ENCODE measurements at regions not wholly inside any gene's neighbourhood (a gene's known extent, or its start where the extent isn't known, plus 50 kb on each side); places are given as distances from the start of the nearest gene placed in this dataset.

DNA sequence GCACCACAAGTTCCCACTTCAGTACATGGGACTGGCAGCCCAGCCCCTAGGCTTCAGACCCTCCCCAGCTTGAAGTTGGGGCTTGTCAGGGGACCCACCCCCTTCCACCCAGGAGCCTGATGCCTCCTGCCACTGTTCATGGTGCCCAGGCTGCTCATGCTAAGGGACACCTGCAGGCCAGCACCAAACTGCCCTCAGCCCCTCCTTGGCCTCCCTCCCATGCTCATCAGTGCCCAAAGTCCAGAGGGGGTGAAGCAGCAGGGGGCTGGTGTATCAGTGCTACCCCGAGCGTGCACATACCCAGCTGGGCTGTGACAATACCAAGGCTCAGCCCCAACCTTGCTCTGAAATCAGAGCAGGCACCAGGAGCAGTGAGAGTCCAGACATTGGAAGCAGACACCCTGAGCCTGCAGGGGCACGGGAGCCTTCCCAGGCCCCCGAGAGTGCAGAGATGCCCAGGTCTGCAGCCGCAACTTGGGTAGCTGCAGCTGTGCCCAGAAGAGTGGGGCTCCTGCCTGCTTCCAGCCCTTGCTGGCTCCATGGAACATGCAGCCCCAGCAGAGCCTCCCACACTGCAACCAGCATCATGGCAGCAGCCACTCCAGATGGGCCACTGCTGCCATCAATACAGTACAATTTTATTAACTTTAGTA lies 79.0 kb downstream of the MTERF1 start:
- POLR2A ChIA-PET: no interaction called here
- Histone ChIP-seq H3K9me3 (ENCODE audit: control insufficient read depth, insufficient read depth, low read depth, low read length) (no peaks in the 10 kb centered on the region), H3K36me3 (ENCODE audit: control insufficient read depth, insufficient read depth, low read length) (no peaks in the 10 kb centered on the region), H3K27ac (ENCODE audit: low read length) (no peak overlapping the region), H3K27me3 (ENCODE audit: control insufficient read depth, insufficient read depth, low read length) (no peaks in the 10 kb centered on the region), H3K4me3 (ENCODE audit: low read depth in 2 of 2, low read length in 2 of 2) (no peak overlapping the region), H3K4me1 (ENCODE audit: control insufficient read depth, insufficient read depth, low read length) (no peaks in the 10 kb centered on the region)
- intact Hi-C loops (cut with micrococcal nuclease; ENCODE audit: unreplicated experiment): no loop called here
- no TSS peak for BruUV-seq (replicated peaks)
- no peak for TF ChIP-seq CTCF (IDR thresholded peaks at IDR 0.05)
- TF ChIP-seq, protein P1, sequence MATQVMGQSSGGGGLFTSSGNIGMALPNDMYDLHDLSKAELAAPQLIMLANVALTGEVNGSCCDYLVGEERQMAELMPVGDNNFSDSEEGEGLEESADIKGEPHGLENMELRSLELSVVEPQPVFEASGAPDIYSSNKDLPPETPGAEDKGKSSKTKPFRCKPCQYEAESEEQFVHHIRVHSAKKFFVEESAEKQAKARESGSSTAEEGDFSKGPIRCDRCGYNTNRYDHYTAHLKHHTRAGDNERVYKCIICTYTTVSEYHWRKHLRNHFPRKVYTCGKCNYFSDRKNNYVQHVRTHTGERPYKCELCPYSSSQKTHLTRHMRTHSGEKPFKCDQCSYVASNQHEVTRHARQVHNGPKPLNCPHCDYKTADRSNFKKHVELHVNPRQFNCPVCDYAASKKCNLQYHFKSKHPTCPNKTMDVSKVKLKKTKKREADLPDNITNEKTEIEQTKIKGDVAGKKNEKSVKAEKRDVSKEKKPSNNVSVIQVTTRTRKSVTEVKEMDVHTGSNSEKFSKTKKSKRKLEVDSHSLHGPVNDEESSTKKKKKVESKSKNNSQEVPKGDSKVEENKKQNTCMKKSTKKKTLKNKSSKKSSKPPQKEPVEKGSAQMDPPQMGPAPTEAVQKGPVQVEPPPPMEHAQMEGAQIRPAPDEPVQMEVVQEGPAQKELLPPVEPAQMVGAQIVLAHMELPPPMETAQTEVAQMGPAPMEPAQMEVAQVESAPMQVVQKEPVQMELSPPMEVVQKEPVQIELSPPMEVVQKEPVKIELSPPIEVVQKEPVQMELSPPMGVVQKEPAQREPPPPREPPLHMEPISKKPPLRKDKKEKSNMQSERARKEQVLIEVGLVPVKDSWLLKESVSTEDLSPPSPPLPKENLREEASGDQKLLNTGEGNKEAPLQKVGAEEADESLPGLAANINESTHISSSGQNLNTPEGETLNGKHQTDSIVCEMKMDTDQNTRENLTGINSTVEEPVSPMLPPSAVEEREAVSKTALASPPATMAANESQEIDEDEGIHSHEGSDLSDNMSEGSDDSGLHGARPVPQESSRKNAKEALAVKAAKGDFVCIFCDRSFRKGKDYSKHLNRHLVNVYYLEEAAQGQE (IDR thresholded peaks at IDR 0.05; ENCODE audit: insufficient read depth in 1 of 2, low read depth in 2 of 2, low read length in 1 of 2): no peak
- TF ChIP-seq POLR2AphosphoS5 (IDR thresholded peaks at IDR 0.05; ENCODE audit: low read depth, low read length): no peak
- TF ChIP-seq SIN3A (IDR thresholded peaks at IDR 0.05; ENCODE audit: borderline replicate concordance, insufficient read depth, low read depth, low read length): no peak
- TF ChIP-seq TCF7L2 (IDR thresholded peaks at IDR 0.05; ENCODE audit: low read depth, low read length): no peak
- ATAC-seq (no peak), DNase-seq (ENCODE audit: low read depth, low spot score) (no peak)
- CTCF ChIA-PET: no interaction called here
- in situ Hi-C loops (cut with HindIII; ENCODE audit: low pct_unique_long_range_greater_than_20kb, low sequenced_read_pairs): no loop called here

GRCh38 chr7:91811236-91811635 lies 69.3 kb downstream of the MTERF1 start:
- TF ChIP-seq SIN3A (IDR thresholded peaks at IDR 0.05; ENCODE audit: borderline replicate concordance, insufficient read depth, low read depth, low read length) (no peak), TCF7L2 (IDR thresholded peaks at IDR 0.05; ENCODE audit: low read depth, low read length) (no peak), POLR2AphosphoS5 (IDR thresholded peaks at IDR 0.05; ENCODE audit: low read depth, low read length) (no peak), CTCF (IDR thresholded peaks at IDR 0.05) (no peak)
- TF ChIP-seq, protein P1 (IDR thresholded peaks at IDR 0.05; ENCODE audit: insufficient read depth in 1 of 2, low read depth in 2 of 2, low read length in 1 of 2): no peak
- Histone ChIP-seq H3K9me3 (ENCODE audit: control insufficient read depth, insufficient read depth, low read depth, low read length) (no peaks in the 10 kb centered on the region), H3K4me1 (ENCODE audit: control insufficient read depth, insufficient read depth, low read length) (no peaks in the 10 kb centered on the region), H3K36me3 (ENCODE audit: control insufficient read depth, insufficient read depth, low read length) (no peaks in the 10 kb centered on the region), H3K27me3 (ENCODE audit: control insufficient read depth, insufficient read depth, low read length) (peaks cover 2% of the 10 kb centered on the region; the same call in 1 of the 2 replicates), H3K27ac (ENCODE audit: low read length) (no peak overlapping the region), H3K4me3 (ENCODE audit: low read depth in 2 of 2, low read length in 2 of 2) (no peak overlapping the region)
- in situ Hi-C loops (cut with HindIII; ENCODE audit: low pct_unique_long_range_greater_than_20kb, low sequenced_read_pairs): no loop called here
- intact Hi-C loops (cut with micrococcal nuclease; ENCODE audit: unreplicated experiment): no loop called here
- DNase-seq (ENCODE audit: low read depth, low spot score) (no peak), ATAC-seq (no peak)
- ChIA-PET CTCF (no interaction called here), POLR2A (no interaction called here)
- no TSS peak for BruUV-seq (replicated peaks)

Measured in Panc1 (cell line).